OCI-M2 (cell line): ENCODE measurements at regions not wholly inside any gene's neighbourhood (a gene's known extent, or its start where the extent isn't known, plus 50 kb on each side); places are given as distances from the start of the nearest gene placed in this dataset.
"Not testable (repeated sequence)": the region's sequence is repeated elsewhere in the genome, so short reads cannot be mapped to it uniquely, and the experiment has no call there.

ENCODE experiments used
- DNase-seq: peaks from one replicate; lab custom pipeline; 2025; ENCODE audit not compliant: unreplicated experiment; lab: John Stamatoyannopoulos, UW

GRCh38 chr4:117893207-117893606 is 141.1 kb upstream of the NDST3 start:
- DNase-seq: no peak

- DNase-seq: no peak
Observed at GRCh38 chr4:117898496-117898895, 135.8 kb upstream of the NDST3 start.

DNA sequence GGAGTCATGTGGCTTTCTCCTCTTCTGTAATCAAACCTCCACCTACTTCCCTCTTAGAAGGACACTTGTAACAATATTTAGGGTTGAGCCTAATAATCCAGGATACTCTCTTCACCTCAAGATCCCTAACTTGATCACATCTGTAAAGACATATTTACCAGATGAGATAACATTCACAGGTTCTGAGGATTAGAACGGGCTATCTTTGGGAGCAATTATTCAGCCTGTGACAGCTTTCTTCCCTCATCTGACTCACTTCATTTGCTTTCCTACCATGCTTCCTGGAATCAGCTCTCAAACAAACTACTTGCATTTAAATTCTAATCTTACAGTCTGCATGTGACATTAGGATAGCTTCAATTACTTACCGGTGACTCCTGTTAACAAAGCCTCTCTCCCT is 133.5 kb upstream of the NDST3 start:
- DNase-seq: no peak

GRCh38 chr4:117907646-117908045 is 126.6 kb upstream of the NDST3 start:
- no peak for DNase-seq

GRCh38 chr4:117908306-117909207 is 125.7 kb upstream of the NDST3 start:
- no peak for DNase-seq

DNA sequence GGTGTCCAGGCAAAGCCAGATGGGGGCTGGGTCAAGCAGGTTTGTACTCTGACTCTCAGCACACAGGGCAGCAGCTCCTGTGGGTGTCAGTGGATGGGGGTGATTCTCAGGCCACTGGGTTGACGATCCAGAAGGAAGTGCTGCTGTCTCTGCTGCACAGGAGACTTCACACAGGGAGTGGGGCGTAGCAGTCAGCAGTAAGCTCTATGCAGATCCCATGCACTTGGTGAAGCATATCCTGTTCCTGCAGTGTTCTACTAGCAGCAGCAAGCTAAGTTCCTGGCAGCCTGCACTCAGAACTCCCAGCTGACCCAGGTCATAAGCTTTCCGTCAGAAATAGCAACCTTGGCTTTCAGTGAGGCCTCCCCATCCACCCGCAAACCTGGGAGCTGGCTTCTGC is 117.6 kb upstream of the NDST3 start:
- no peak for DNase-seq

- not testable (repeated sequence) for DNase-seq
Observed at GRCh38 chr4:117922311-117922710, 112.0 kb upstream of the NDST3 start.

GRCh38 chr4:117927823-117928222 is 106.5 kb upstream of the NDST3 start:
- not testable (repeated sequence) for DNase-seq

- no peak for DNase-seq
Observed at GRCh38 chr4:117941611-117942010, 92.7 kb upstream of the NDST3 start.

- no peak for DNase-seq
Observed at GRCh38 chr4:117949621-117950020, 84.7 kb upstream of the NDST3 start.

- DNase-seq: no peak
Observed at GRCh38 chr4:117957571-117957970, 76.7 kb upstream of the NDST3 start.

GRCh38 chr4:117965622-117966021 is 68.7 kb upstream of the NDST3 start:
- DNase-seq: no peak

DNA sequence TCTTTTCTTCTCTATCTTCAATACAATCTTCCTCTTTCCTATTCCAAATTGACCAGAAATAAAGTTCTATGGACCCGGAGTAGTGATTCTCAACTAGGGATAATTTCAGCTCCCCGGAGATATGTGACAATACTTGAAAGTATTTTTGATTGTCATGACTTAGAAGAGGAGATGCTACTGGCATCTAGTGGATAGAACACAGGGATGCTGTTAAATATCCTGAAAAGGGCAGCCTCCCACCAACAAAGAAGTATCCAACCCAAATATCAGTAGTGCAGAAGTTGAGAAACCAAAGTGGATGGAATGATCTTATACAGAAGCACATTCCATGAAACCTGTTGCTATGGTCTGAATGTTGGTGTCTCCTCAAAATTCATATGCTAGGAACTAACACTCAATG is 65.7 kb upstream of the NDST3 start:
- no peak for DNase-seq

DNA sequence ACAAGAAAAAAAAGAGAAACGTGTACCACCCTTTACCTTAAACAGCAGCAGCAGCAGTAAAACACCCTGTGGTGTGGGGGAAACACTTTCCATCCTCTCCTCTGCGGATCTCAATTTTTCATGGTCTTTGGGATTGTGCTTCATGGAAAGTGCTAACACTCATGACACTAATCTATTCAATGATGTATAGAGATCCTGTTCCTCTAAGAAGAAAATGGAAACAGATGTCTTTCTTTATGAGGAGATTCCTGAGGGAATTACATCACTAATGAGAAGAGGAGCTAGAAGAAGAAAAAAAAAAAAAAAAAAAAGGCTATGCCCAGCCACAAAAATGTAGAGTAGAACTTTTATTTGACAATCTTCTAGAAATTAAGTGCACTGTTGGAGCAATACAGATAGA is 62.9 kb upstream of the NDST3 start:
- no peak for DNase-seq

DNA sequence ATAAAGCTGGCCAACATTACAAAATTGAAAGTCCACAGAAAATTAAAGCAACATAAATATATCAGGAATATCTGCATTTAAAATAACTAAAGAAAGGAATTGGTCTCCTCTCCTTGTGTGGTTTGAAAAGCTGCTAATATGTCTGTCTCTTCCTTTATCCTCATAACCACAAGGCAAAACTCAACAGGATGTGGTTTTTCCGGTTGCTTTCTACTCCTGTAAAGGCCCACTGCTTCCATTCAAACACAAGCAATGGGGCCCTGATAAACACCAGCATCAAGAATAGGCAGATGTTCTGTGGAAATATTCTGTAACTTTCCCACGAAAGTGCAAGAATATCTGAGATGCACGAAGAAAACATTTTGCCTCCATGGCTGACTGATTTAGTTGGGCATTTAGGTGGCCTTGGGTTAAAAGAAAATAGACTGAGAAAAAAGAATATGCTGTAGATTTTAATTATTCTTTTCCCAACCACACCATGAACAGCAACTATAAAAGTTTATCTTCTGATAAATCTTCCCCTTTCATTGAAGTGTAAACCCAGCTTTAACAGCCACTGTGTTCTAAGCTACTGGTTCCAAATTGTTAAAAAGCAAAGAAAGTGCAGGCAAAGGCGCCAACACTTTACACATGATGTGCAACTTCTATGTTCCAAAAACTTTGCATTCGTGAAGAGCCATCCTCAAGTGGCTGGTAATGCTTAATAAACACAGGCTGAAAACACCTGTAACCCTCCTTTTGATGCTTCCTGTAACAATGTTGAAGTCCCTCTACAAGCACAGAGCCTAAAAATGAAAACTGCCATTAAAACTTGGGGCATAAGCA is 50.5 kb upstream of the NDST3 start:
- peak; percentile 49 for DNase-seq

GRCh38 chr4:117984366-117984680 is 50.0 kb upstream of the NDST3 start:
- DNase-seq: no peak
